ENCODE measurements at regions not wholly inside any gene's neighbourhood (a gene's known extent, or its start where the extent isn't known, plus 50 kb on each side); places are given as distances from the start of the nearest gene placed in this dataset.

- TF ChIP-seq TAF1 (IDR thresholded peaks at IDR 0.05; ENCODE audit: low read depth, low read length) (no peak), CBX5 (IDR thresholded peaks at IDR 0.05; ENCODE audit: low read depth, low read length) (no peak), SIN3A (conservative IDR thresholded peaks at IDR 0.05 in 1 of 2, IDR thresholded peaks at IDR 0.05 in 1 of 2; ENCODE audit: low read depth in 1 of 2, low read length in 2 of 2) (no peak), BACH1 (IDR thresholded peaks at IDR 0.05; ENCODE audit: low read length) (no peak), CTCF (IDR thresholded peaks at IDR 0.05; ENCODE audit: control extremely low read depth in 1 of 3, insufficient read depth in 1 of 3, low read depth in 1 of 3, low read length in 3 of 3) (no peak), JUND (IDR thresholded peaks at IDR 0.05; ENCODE audit: low read length) (no peak), GABPA (IDR thresholded peaks at IDR 0.05; ENCODE audit: borderline replicate concordance, insufficient read depth, low read length) (no peak), NRF1 (IDR thresholded peaks at IDR 0.05; ENCODE audit: low read depth, low read length) (no peak), SIX5 (IDR thresholded peaks at IDR 0.05; ENCODE audit: low read depth, low read length) (no peak), CEBPB (IDR thresholded peaks at IDR 0.05; ENCODE audit: low read depth, low read length) (no peak), POLR2AphosphoS5 (IDR thresholded peaks at IDR 0.05; ENCODE audit: low read depth, low read length) (no peak), POLR2A (IDR thresholded peaks at IDR 0.05; ENCODE audit: control extremely low read depth in 1 of 2, low read depth in 2 of 2, low read length in 2 of 2) (no peak)
Measured at GRCh38 chr22:25357132-25357455, 137.7 kb downstream of the CRYBB2 start.

Data from H1 (cell line).